Gastroesophageal sphincter (tissue), 4 donors: ENCODE measurements at regions not wholly inside any gene's neighbourhood (a gene's known extent, or its start where the extent isn't known, plus 50 kb on each side); places are given as distances from the start of the nearest gene placed in this dataset.
"Not testable (repeated sequence)": the region's sequence is repeated elsewhere in the genome, so short reads cannot be mapped to it uniquely, and the experiment has no call there.

Experiments
- ATAC-seq: fragments of 150-250 bp; one replicate; pipeline ENCODE4 v1.9.1; 2016; ENCODE audit warnings: mild to moderate bottlenecking, moderate library complexity
- H3K27ac ChIP-seq, 4 donors: fragments of 200-600 bp; sonication (generic) in 3 of 4; 1 replicate in 3 of 4; 2 replicates in 1 of 4; pipeline ENCODE4 v1.5.1; 2016 to 2019
- H3K27me3 ChIP-seq: fragments of 200-600 bp; sonication (generic); one replicate; pipeline ENCODE4 v1.5.1; 2019
- H3K36me3 ChIP-seq, 2 donors: fragments of 200-600 bp; sonication (generic); one replicate each; pipeline ENCODE4 v1.5.1; 2019; ENCODE audit warnings: control low read depth in 1 of 2
- H3K4me1 ChIP-seq, 3 donors: fragments of 200-600 bp; sonication (generic); 1 replicate in 2 of 3; 2 replicates in 1 of 3; pipeline ENCODE4 v1.5.1; 2016 to 2019; ENCODE audit warnings: control low read depth in 2 of 3
- H3K4me3 ChIP-seq, 2 donors: fragments of 200-600 bp; sonication (generic); one replicate each; pipeline ENCODE4 v1.5.1; 2019; ENCODE audit warnings: mild to moderate bottlenecking in 1 of 2, moderate library complexity in 1 of 2
- H3K9me3 ChIP-seq, 3 donors: fragments of 200-600 bp; sonication (generic); one replicate each; pipeline ENCODE4 v1.5.1; 2017 to 2019; ENCODE audit warnings: control low read depth in 2 of 3
- EP300 ChIP-seq: sonication (generic); formaldehyde crosslinking; IDR thresholded peaks from one replicate; pipeline ENCODE4 v1.6.1; 2017; ENCODE audit warnings: antibody characterized with exemption, mild to moderate bottlenecking
- POLR2A ChIP-seq, 2 donors: fragments of 450-650 bp; IDR thresholded peaks; one replicate each; pipeline ENCODE4 v1.6.1; 2017; ENCODE audit warnings: antibody characterized with exemption in 2 of 2, mild to moderate bottlenecking in 2 of 2, moderate library complexity in 1 of 2
- POLR2AphosphoS5 ChIP-seq: sonication (generic); formaldehyde crosslinking; IDR thresholded peaks from one replicate; pipeline ENCODE4 v1.6.1; 2017; ENCODE audit warnings: antibody characterized with exemption
- WGBS, 2 donors: methylation state at CpG; one replicate each; pipeline ENCODE4 v1.1.5; 2018; ENCODE audit warnings: low coverage in 1 of 2; 5-methylcytosine and 5-hydroxymethylcytosine counted together
- TF ChIP-seq, protein P1 (sequence below), 4 experiments: fragments of 200-600 bp in 2 of 4; fragments of 450-650 bp in 2 of 4; sonication (generic) in 1 of 4; IDR thresholded peaks; one replicate each; pipeline ENCODE4 v1.5.1; 2017 to 2019; ENCODE audit warnings: antibody characterized with exemption in 4 of 4, mild to moderate bottlenecking in 2 of 4, moderate library complexity in 2 of 4

DNA sequence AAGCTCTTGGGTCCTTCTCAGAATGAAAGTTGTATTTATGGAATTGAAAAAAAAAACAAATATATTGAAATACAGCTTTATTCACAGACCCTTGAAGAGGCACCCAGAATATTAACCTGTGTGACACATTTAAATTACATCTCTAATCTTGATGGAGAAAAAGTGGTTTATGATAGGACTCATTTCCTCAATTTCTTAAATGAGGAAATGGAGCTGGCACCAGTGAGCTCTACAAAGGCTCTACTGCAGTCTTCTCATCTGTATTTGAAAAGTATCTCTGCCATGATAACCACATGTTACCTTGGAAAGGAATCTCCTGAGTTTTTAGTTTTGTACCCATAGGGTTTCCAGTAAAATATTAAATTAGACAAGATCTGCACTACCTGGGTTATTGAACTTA, 186.5 kb downstream of the HIPK3 start:
- Histone ChIP-seq H3K4me3 (no peak overlapping the region), H3K27ac (no peak overlapping the region), H3K36me3 (no peaks in the 10 kb centered on the region), H3K27me3 (no peaks in the 10 kb centered on the region), H3K9me3 (no peaks in the 10 kb centered on the region), H3K4me1 (no peaks in the 10 kb centered on the region)
- no peak for ATAC-seq
- TF ChIP-seq POLR2A (IDR thresholded peaks at IDR 0.05) (no peak), POLR2AphosphoS5 (no peak), EP300 (no peak)
- TF ChIP-seq, protein P1, sequence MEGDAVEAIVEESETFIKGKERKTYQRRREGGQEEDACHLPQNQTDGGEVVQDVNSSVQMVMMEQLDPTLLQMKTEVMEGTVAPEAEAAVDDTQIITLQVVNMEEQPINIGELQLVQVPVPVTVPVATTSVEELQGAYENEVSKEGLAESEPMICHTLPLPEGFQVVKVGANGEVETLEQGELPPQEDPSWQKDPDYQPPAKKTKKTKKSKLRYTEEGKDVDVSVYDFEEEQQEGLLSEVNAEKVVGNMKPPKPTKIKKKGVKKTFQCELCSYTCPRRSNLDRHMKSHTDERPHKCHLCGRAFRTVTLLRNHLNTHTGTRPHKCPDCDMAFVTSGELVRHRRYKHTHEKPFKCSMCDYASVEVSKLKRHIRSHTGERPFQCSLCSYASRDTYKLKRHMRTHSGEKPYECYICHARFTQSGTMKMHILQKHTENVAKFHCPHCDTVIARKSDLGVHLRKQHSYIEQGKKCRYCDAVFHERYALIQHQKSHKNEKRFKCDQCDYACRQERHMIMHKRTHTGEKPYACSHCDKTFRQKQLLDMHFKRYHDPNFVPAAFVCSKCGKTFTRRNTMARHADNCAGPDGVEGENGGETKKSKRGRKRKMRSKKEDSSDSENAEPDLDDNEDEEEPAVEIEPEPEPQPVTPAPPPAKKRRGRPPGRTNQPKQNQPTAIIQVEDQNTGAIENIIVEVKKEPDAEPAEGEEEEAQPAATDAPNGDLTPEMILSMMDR (IDR thresholded peaks at IDR 0.05) = no peak

DNA sequence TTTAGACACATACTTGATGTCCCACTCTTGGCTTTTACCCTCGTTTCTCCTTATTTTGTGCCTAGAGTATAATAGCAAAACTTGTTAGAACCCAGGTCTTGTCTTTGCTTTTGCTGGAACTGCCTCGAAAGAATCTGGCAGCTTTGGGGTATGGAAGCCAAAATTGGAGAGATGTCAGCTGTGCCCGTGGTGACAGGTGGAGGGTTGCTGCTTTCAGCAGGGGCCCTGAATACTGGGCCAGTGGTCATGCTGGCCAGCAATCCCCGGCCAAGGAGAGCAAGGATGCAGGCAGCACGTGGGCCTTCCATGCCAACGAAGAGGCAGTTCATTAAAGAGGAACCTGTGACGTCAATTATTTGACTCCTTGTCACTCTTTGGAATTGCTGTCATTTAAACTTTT, 181.1 kb downstream of the HIPK3 start:
- no peaks in the 10 kb centered on the region for H3K27me3 ChIP-seq
- no peak for ATAC-seq
- TF ChIP-seq POLR2A (IDR thresholded peaks at IDR 0.05) (no peak), POLR2AphosphoS5 (no peak), EP300 (no peak)
- TF ChIP-seq, protein P1 (IDR thresholded peaks at IDR 0.05) = no peak
- H3K27ac ChIP-seq = no peak overlapping the region
- peaks cover 0 to 19% (median 0%) of the 10 kb centered on the region in 3 donors for H3K9me3 ChIP-seq
- no peak overlapping the region for H3K4me3 ChIP-seq
- H3K36me3 ChIP-seq = no peaks in the 10 kb centered on the region
- 70 to 90% methylated on average over 2 to 6 of the region's 7 CpGs for WGBS, 2 donors
- no peaks in the 10 kb centered on the region for H3K4me1 ChIP-seq

DNA sequence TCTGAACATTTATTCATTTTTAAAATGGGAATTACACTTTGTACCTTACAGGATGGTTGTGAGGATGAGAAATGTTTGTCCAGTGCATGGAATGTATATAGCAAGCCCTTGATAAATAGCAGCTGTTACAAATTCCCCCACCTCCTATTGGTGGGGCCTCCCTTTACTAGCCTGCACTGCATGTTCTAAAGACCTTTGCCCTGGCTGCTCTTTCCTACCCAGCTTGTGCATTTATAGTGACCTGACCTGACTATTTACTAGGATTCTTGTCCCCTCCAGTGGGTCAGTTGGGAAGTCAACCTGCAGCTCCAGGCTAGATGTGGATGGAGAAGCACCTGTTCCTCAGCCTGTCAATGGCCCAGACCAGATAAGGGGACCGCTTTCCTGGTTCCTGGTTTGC, 180.3 kb downstream of the HIPK3 start:
- H3K9me3 ChIP-seq = peaks cover 0 to 21% (median 0%) of the 10 kb centered on the region in 3 donors
- TF ChIP-seq EP300 = no peak
- TF ChIP-seq, protein P1 (IDR thresholded peaks at IDR 0.05) = no peak
- TF ChIP-seq POLR2A (IDR thresholded peaks at IDR 0.05) = no peak
- no peak for TF ChIP-seq POLR2AphosphoS5
- no peaks in the 10 kb centered on the region for H3K27me3 ChIP-seq
- no peak overlapping the region for H3K4me3 ChIP-seq
- no peak overlapping the region for H3K27ac ChIP-seq
- H3K4me1 ChIP-seq = no peaks in the 10 kb centered on the region
- no peak for ATAC-seq
- 86 to 100% methylated on average over 1 of the region's 1 CpG for WGBS, 2 donors
- no peaks in the 10 kb centered on the region for H3K36me3 ChIP-seq

DNA sequence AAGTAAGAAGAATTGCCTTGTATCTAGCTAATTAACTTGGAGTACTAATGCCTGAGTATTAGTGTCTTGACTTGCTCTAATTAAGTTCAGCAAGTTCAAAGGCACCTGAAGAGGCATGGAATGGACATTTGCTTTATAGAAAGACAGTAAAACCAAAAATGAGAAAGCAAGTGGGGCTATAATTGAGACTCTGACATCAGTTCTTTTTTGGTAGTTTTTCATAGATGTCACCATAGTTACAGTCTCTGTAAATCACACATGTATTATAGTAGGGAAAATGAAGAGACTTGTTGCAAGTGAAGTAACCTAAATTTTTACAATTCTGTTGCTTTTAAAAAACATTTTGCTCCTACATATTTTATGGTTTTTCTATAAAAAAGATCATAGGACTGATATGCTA, 178.0 kb downstream of the HIPK3 start:
- no peak for ATAC-seq
- TF ChIP-seq, protein P1 (IDR thresholded peaks at IDR 0.05) = no peak
- no peak for TF ChIP-seq EP300
- TF ChIP-seq POLR2A (IDR thresholded peaks at IDR 0.05) = no peak
- no peak for TF ChIP-seq POLR2AphosphoS5
- Histone ChIP-seq H3K27me3 (no peaks in the 10 kb centered on the region), H3K4me1 (no peaks in the 10 kb centered on the region), H3K4me3 (no peak overlapping the region), H3K36me3 (no peaks in the 10 kb centered on the region), H3K27ac (no peak overlapping the region), H3K9me3 (peaks cover 0 to 21% (median 0%) of the 10 kb centered on the region in 3 donors)

DNA sequence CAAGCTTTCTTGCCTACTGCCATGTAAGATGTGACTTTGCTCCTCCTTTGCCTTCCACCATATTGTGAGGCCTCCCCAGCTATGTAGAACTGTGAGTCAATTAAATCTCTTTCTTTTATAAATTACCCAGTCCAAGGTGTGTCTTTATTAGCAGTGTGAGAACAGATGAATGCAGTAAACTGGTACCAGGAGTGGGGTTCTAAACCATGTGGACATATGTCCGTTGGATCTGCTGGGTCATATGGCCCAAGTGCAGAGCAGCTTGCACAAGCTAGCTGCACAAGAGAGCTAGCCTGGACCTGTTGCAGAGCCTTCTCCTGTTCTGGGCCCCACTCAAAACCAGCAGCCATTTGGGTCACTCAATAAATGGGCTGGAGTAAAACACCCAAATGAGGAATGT, 177.1 kb downstream of the HIPK3 start:
- TF ChIP-seq POLR2A (IDR thresholded peaks at IDR 0.05) (no peak), POLR2AphosphoS5 (no peak), EP300 (no peak)
- TF ChIP-seq, protein P1 (IDR thresholded peaks at IDR 0.05) = no peak
- Histone ChIP-seq H3K4me3 (no peak overlapping the region), H3K36me3 (no peaks in the 10 kb centered on the region), H3K4me1 (no peaks in the 10 kb centered on the region), H3K9me3 (peaks cover 0 to 21% (median 0%) of the 10 kb centered on the region in 3 donors), H3K27ac (no peak overlapping the region), H3K27me3 (no peaks in the 10 kb centered on the region)
- 100% methylated on average over 1 of the region's 1 CpG; no CpG with 5 or more reads in 1 of the 2 donors for WGBS, 2 donors
- ATAC-seq = no peak

DNA sequence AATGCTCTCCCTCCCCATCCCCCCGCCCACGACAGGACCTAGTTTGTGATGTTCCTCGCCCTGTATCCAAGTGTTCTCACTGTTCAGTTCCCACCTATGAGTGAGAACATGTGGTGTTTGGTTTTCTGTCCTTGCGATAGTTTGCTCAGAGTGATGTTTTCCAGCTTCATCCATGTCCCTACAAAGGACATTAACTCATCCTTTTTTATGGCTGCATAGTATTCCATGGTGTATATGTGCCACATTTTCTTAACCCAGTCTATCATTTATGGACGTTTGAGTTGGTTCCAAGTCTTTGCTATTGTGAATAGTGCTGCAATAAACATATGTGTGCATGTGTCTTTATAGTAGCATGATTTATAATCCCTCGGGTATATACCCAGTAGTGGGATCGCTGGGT, 171.3 kb downstream of the HIPK3 start:
- not testable (repeated sequence) for H3K4me1 ChIP-seq, H3K4me3 ChIP-seq, H3K9me3 ChIP-seq, ATAC-seq, H3K36me3 ChIP-seq, H3K27ac ChIP-seq
- H3K27me3 ChIP-seq = peaks cover 10% of the 10 kb centered on the region
- WGBS, 2 donors = 81 to 85% methylated on average over 3 to 7 of the region's 7 CpGs
